IPS-18c (cell line): ENCODE measurements at regions not wholly inside any gene's neighbourhood (a gene's known extent, or its start where the extent isn't known, plus 50 kb on each side); places are given as distances from the start of the nearest gene placed in this dataset.

Experiments used
- H3K4me3 ChIP-seq: 2 replicates; pipeline ENCODE4 v1.7.0; 2013; ENCODE audit warnings: low read depth, mild to moderate bottlenecking, low read length, moderate library complexity; ENCODE audit not compliant: insufficient read depth
- H3K9me3 ChIP-seq: one replicate; pipeline ENCODE4 v1.6.1; 2013; ENCODE audit warnings: mild to moderate bottlenecking, low read length, moderate library complexity; ENCODE audit not compliant: control insufficient read depth, insufficient read depth

DNA sequence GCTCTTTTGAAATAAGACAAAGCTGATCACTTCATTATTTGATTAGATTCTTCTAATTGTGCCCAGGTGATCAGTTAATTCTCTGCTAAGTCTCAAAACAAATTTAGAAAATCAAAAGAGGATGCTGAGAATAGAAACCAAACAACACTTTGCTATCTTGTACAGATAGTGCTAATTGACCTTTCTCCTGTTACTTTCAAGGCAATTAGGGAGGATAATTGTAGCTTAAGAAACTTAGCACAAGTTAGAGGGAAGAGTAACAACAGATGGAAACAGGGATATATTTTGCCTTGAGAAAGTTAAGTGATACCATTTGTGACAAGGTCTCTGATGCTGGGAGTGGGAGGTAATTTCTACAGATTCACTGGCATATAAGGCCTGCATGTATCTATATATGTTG is 344.8 kb upstream of the GRM7 start:
- no peaks in the 10 kb centered on the region for H3K9me3 ChIP-seq
- H3K4me3 ChIP-seq = no peak overlapping the region

GRCh38 chr3:6516694-6517093 is 344.2 kb upstream of the GRM7 start:
- H3K9me3 ChIP-seq = no peaks in the 10 kb centered on the region
- no peak overlapping the region for H3K4me3 ChIP-seq

GRCh38 chr3:6518709-6519345 is 342.1 kb upstream of the GRM7 start:
- H3K9me3 ChIP-seq = no peaks in the 10 kb centered on the region
- H3K4me3 ChIP-seq = no peak overlapping the region

DNA sequence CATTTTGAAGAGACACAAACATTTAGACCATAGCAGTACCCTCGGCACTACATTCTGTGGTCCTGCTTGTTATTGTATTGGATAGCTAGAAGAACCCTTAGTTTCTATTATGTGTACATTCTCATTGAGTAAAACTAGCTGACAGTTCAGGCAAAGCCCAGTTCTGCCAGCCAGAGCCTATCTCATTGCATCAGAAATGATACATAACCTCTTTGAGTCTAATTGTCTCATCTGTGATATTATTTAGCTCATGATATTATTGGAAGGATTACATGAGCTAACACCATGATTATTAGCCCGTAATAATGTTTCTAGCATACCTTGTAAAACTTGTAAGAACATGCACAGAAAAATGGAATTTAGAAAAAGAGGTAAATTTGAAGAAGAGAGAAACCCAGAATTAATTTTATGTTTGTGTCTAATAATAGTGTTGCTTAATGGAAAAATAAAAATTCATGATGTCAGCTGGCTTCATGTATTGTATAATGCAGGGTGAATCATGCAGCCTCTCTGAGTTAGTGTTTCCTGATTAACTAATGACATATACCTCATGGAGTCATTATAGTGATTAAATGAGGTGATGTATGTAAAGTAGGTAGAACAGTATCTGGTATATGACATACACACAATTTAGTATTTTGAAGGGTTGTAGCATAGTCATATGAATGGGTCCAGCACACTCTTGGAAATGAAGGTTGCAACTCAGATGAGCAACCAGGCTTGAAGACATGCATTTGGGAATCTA is 339.4 kb upstream of the GRM7 start:
- H3K4me3 ChIP-seq = no peak overlapping the region

GRCh38 chr3:6522191-6522590 is 338.7 kb upstream of the GRM7 start:
- H3K4me3 ChIP-seq = no peak overlapping the region
- H3K9me3 ChIP-seq = no peaks in the 10 kb centered on the region

More for the DNA sequence above, 339.4 kb upstream of the GRM7 start:
- no peaks in the 10 kb centered on the region for H3K9me3 ChIP-seq

DNA sequence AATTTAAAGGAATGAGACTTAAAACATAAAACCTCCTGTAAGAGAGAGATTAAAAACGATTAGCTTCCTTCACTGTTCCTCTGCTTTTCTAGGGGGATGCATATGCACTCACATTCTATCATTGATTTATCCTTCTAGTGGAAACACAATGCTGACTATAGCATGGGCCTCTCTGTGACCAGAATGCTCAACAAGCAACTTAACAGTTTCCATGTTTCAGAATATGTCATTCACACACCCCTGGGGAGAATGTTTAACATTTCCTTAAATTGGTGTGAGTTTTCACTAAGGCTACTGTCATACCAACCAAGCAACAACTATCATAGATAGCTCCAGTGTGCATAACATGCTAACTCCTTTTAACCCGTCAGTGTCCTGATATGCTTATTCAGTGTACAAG is 337.9 kb upstream of the GRM7 start:
- Histone ChIP-seq H3K9me3 (no peaks in the 10 kb centered on the region), H3K4me3 (no peak overlapping the region)

DNA sequence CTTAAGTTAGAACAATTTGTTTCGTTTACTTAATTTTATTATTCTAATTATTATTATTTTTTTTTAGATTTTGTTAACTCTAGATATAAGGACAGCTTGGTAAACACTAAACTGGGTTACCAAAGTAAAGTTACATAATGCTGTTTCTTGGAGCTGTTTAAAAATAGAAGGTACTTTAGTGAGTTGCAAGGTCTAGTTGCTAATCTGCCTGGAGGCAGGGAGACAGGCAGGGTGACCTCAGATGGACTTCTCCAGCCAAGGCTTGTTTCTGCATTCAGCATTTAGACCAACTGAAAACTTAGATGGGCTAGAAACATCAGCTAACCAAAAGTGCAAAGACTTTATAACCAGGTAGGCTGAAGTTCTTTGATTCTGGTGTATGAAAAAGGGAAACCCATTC is 336.4 kb upstream of the GRM7 start:
- Histone ChIP-seq H3K9me3 (no peaks in the 10 kb centered on the region), H3K4me3 (no peak overlapping the region)

GRCh38 chr3:6526321-6526720 is 334.6 kb upstream of the GRM7 start:
- no peaks in the 10 kb centered on the region for H3K9me3 ChIP-seq
- no peak overlapping the region for H3K4me3 ChIP-seq

GRCh38 chr3:6526861-6527260 is 334.1 kb upstream of the GRM7 start:
- no peaks in the 10 kb centered on the region for H3K9me3 ChIP-seq

GRCh38 chr3:6528951-6529350 is 332.0 kb upstream of the GRM7 start:
- H3K4me3 ChIP-seq = no peak overlapping the region
- H3K9me3 ChIP-seq = no peaks in the 10 kb centered on the region

More at GRCh38 chr3:6526861-6527260, 334.1 kb upstream of the GRM7 start:
- H3K4me3 ChIP-seq = no peak overlapping the region

DNA sequence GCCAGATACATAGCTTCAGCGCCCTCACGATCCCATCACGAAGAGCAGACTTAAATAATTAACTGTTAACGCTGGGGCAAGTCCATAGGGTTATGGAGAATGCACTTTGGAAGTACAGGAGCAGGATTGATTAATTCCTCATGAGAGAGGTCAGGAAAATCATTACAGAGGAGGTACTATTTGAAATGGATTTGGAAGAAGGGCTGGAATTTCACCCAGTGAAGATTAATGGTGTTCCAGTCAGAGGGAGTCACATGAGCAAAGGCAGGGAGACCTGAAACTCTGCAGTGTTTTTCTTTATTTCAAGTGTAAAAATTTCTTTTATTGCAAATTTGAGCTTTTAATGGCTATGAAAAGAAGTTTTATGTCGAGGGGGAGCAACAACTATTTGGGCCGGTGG is 329.8 kb upstream of the GRM7 start:
- Histone ChIP-seq H3K4me3 (no peak overlapping the region), H3K9me3 (no peaks in the 10 kb centered on the region)

DNA sequence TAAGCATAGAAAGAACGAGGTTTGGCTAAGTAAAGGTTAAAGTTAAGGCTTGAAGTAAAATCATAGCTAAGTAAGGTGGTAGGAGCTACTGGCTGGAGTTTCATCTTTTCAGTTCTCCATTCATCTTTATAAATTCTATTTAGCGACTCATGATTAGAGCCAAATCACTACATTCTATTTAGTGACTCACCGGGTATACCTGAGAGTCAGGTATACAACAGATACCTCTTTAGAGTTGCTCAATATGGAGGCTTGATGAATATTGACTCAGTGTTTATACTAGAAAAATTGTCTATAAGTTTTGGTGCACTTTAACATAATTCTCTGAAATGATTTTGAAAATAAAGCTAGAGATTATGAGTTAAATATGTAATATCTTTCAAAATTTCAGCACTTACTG is 328.8 kb upstream of the GRM7 start:
- Histone ChIP-seq H3K4me3 (no peak overlapping the region), H3K9me3 (no peaks in the 10 kb centered on the region)

DNA sequence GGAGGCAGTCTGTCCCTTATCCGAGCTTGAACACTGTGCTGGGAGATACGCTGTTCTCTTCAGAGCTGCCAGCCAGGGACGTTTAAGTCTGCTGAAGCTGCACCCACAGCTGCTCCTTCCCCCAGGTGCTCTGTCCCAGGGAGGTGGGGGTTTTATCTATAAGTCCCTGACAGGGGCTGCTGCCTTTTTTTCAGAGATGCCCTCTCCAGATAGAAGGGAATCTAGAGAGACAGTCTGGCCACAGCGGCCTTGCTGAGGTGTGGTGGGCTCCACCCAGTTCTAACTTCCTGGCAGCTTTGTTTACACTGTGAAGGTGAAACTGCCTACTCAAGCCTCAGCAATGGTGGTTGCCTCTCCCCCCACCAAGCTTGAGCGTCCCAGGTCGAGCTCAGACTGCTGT is 319.9 kb upstream of the GRM7 start:
- H3K4me3 ChIP-seq = no peak overlapping the region

GRCh38 chr3:6542795-6543194 is 318.1 kb upstream of the GRM7 start:
- H3K9me3 ChIP-seq = no peaks in the 10 kb centered on the region
- H3K4me3 ChIP-seq = no peak overlapping the region

More for the DNA sequence above, 319.9 kb upstream of the GRM7 start:
- H3K9me3 ChIP-seq = no peaks in the 10 kb centered on the region

- H3K4me3 ChIP-seq = no peak overlapping the region
Measured at GRCh38 chr3:6549296-6549695, 311.6 kb upstream of the GRM7 start.

DNA sequence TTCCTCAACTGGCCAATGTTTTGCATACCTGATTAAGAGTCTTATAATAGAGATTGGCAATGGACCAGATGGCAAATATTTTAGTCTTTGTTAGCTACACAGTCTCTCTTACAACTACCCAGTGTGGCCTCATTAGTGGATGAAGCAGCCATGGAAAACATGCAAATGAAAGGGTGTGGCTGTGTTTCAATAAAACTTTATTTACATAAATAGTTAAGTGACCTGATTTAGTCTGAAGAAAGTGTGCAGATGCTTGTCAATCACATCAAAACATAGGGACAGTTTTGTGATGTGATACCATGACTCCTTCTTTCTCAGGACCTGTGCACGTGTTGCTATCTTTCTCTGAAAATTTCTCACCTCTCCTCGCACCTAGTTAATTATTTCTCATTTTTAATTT is 309.8 kb upstream of the GRM7 start:
- peaks cover 3% of the 10 kb centered on the region for H3K9me3 ChIP-seq
- H3K4me3 ChIP-seq = no peak overlapping the region

More at GRCh38 chr3:6549296-6549695, 311.6 kb upstream of the GRM7 start:
- peaks cover 3% of the 10 kb centered on the region for H3K9me3 ChIP-seq

DNA sequence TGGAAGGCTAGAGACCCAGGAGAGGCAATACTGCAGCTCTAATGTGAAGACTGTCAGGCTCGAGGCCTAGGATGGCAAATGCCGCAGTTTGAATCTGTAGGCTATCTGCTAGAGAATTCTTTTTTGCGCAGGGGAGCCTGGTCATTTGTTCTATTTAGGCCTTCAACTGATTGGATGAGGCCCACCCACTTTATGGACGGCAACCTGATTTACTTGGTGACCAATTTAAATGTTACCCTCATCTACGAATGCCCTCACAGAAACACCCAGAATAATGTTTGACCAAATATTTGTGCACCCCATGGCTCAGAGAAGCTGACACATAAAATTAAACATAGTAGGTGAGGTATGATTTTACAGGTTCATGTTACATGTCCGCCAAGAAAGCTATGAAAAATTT is 300.7 kb upstream of the GRM7 start:
- no peak overlapping the region for H3K4me3 ChIP-seq
- no peaks in the 10 kb centered on the region for H3K9me3 ChIP-seq

DNA sequence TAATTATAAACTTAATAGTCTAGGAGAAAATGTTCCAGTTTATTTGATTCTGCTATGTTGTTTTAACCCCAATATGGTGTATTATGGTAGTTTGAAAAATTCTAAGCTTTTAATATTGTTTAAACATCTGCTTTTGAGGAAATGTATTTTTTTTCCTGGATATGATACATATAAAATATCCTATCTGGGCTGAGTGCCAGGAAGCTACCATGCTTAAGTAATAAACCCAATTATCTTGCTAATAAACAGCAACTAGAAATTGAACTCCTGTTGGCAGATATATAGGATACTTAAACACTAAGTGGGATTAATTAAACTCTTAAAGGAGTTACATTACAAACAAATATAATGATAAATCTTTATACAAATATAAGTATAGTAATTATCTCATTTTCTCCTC is 293.7 kb upstream of the GRM7 start:
- Histone ChIP-seq H3K9me3 (no peaks in the 10 kb centered on the region), H3K4me3 (no peak overlapping the region)
